IMR-90 (cell line): ENCODE measurements at regions not wholly inside any gene's neighbourhood (a gene's known extent, or its start where the extent isn't known, plus 50 kb on each side); places are given as distances from the start of the nearest gene placed in this dataset.
A peak's percentile ranks its signal among the peaks of the same experiment; 100 is the strongest.

Experiments used
- ATAC-seq: fragments of 200-7000 bp; cut with Tn5 transposase; 2 replicates; pipeline ENCODE4 v1.9.1; 2020; ENCODE audit warnings: low read depth, mild to moderate bottlenecking, moderate library complexity
- BruUV-seq: library from RNA; stranded (reverse); fragments of 400-500 nt; replicated peaks from 2 replicates; lab custom pipeline; 2021; lab: Mats Ljungman, UMichigan
- CTCF ChIA-PET: fragments of 300-600 bp; formaldehyde crosslinking; extraction: SDS; loops from one replicate; lab custom pipeline; 2021; ENCODE audit warnings: antibody characterized with exemption; lab: Yijun Ruan, JAX
- POLR2A ChIA-PET: fragments of 300-600 bp; sonication (Branson Sonifier 250); formaldehyde crosslinking; loops from one replicate; lab custom pipeline; 2022; ENCODE audit warnings: antibody characterized with exemption; ENCODE audit not compliant: unreplicated experiment; lab: Charles Lee
- DNase-seq: peaks from one replicate; pipeline ENCODE4 v3.0.0; 2013
- H2AFZ ChIP-seq: replicated peaks from 2 replicates; pipeline ENCODE3; 2013; ENCODE audit warnings: low read length, mild to moderate bottlenecking; ENCODE audit not compliant: poor library complexity
- H2AK5ac ChIP-seq: 2 replicates; pipeline ENCODE4 v1.6.1; 2013; ENCODE audit warnings: low read depth, low read length, inconsistent platforms
- H2AK9ac ChIP-seq: replicated peaks from 2 replicates; pipeline ENCODE3; 2013; ENCODE audit warnings: mild to moderate bottlenecking, low read depth, low read length, moderate library complexity; ENCODE audit not compliant: poor library complexity
- H2BK120ac ChIP-seq: 2 replicates; pipeline ENCODE4 v1.6.1; 2013; ENCODE audit warnings: low read depth, low read length, inconsistent platforms
- H2BK15ac ChIP-seq: 3 replicates; pipeline ENCODE4 v1.6.1; 2013; ENCODE audit warnings: low read depth, low read length, inconsistent platforms
- H2BK20ac ChIP-seq: 2 replicates; pipeline ENCODE4 v1.6.1; 2013; ENCODE audit warnings: low read depth, mild to moderate bottlenecking, inconsistent platforms, low read length, moderate library complexity
- H2BK5ac ChIP-seq: 2 replicates; pipeline ENCODE4 v1.6.1; 2013; ENCODE audit warnings: mild to moderate bottlenecking, low read depth, low read length, inconsistent platforms; ENCODE audit not compliant: poor library complexity, severe bottlenecking
- H3K14ac ChIP-seq: replicated peaks from 2 replicates; pipeline ENCODE4 v1.6.1; 2013; ENCODE audit warnings: low read depth, low read length, inconsistent platforms
- H3K18ac ChIP-seq: 2 replicates; pipeline ENCODE4 v1.6.1; 2013; ENCODE audit warnings: low read depth, low read length, control low read depth
- H3K23ac ChIP-seq: 2 replicates; pipeline ENCODE4 v1.6.1; 2013; ENCODE audit warnings: low read depth, low read length, inconsistent platforms
- H3K27ac ChIP-seq: 2 replicates; pipeline ENCODE4 v1.5.1; 2013; ENCODE audit warnings: mild to moderate bottlenecking, control low read depth, low read length; ENCODE audit not compliant: insufficient read depth
- H3K27me3 ChIP-seq: 2 replicates; pipeline ENCODE4 v1.6.1; 2013; ENCODE audit warnings: low read length; ENCODE audit not compliant: control insufficient read depth, insufficient read depth
- H3K36me3 ChIP-seq: 2 replicates; pipeline ENCODE4 v1.6.1; 2013; ENCODE audit warnings: low read length, mixed read lengths; ENCODE audit not compliant: control insufficient read depth, insufficient read depth
- H3K4ac ChIP-seq: 2 replicates; pipeline ENCODE4 v1.6.1; 2013; ENCODE audit warnings: low read depth, low read length, inconsistent platforms
- H3K4me1 ChIP-seq: 2 replicates; pipeline ENCODE4 v1.6.1; 2013; ENCODE audit warnings: low read length, mixed read lengths; ENCODE audit not compliant: control insufficient read depth, insufficient read depth
- H3K4me2 ChIP-seq: 2 replicates; pipeline ENCODE4 v1.6.1; 2013; ENCODE audit warnings: low read depth, mild to moderate bottlenecking, control low read depth, low read length, moderate library complexity
- H3K4me3 ChIP-seq: 2 replicates; pipeline ENCODE4 v1.5.1; 2013; ENCODE audit warnings: low read depth, mild to moderate bottlenecking, control low read depth, low read length, moderate library complexity; ENCODE audit not compliant: insufficient read depth
- H3K56ac ChIP-seq: 2 replicates; pipeline ENCODE4 v1.6.1; 2013; ENCODE audit warnings: low read length, inconsistent platforms; ENCODE audit not compliant: insufficient read depth; ENCODE audit errors: extremely low read depth
- H3K79me1 ChIP-seq, 2 experiments: 2 replicates each; pipeline ENCODE4 v1.6.1; 2013; ENCODE audit warnings: low read length in 2 of 2, inconsistent platforms in 1 of 2, low read depth in 1 of 2
- H3K9ac ChIP-seq: 2 replicates; pipeline ENCODE4 v1.6.1; 2013; ENCODE audit warnings: low read depth, low read length, control low read depth
- H3K9me1 ChIP-seq: 2 replicates; pipeline ENCODE4 v1.6.1; 2013; ENCODE audit warnings: low read length, inconsistent platforms; ENCODE audit not compliant: insufficient read depth
- H3K9me3 ChIP-seq: 2 replicates; pipeline ENCODE4 v1.6.1; 2013; ENCODE audit warnings: low read length; ENCODE audit not compliant: control insufficient read depth, insufficient read depth
- H4K20me1 ChIP-seq: 2 replicates; pipeline ENCODE4 v1.6.1; 2013; ENCODE audit warnings: low read length, inconsistent platforms; ENCODE audit not compliant: insufficient read depth
- H4K5ac ChIP-seq: 2 replicates; pipeline ENCODE4 v1.6.1; 2013; ENCODE audit warnings: mild to moderate bottlenecking, low read depth, low read length, control low read depth
- H4K8ac ChIP-seq, 2 experiments: 2 replicates each; pipeline ENCODE4 v1.6.1; 2013; ENCODE audit warnings: low read depth in 2 of 2, low read length in 2 of 2, control low read depth in 1 of 2, inconsistent platforms in 1 of 2
- H4K91ac ChIP-seq: 2 replicates; pipeline ENCODE4 v1.6.1; 2013; ENCODE audit warnings: low read depth, low read length, inconsistent platforms; ENCODE audit not compliant: insufficient read depth
- POLR2A ChIP-seq: IDR thresholded peaks from 2 replicates; pipeline ENCODE4 v1.6.1; 2012; ENCODE audit warnings: mild to moderate bottlenecking, low read depth, low read length
- RAD21 ChIP-seq: IDR thresholded peaks from 2 replicates; pipeline ENCODE4 v1.6.1; 2012; ENCODE audit warnings: low read length, improper control_type of control experiment
- RCOR1 ChIP-seq: IDR thresholded peaks from 2 replicates; pipeline ENCODE4 v1.6.1; 2012; ENCODE audit warnings: mild to moderate bottlenecking, low read length, improper control_type of control experiment; ENCODE audit not compliant: insufficient replicate concordance
- WGBS, 2 experiments: methylation state at CpG; one replicate each; pipeline versions ENCODE4 v1.1.5 to v1.1.7; 2013; ENCODE audit warnings: missing lambda C conversion rate in 2 of 2; ENCODE audit not compliant: insufficient read length in 1 of 2; ENCODE audit errors: extremely low coverage in 2 of 2; 5-methylcytosine and 5-hydroxymethylcytosine counted together
- dilution Hi-C: fragments of 300-500 bp; cut with HindIII; formaldehyde crosslinking; loops from one replicate; pipeline ENCODE4 v1.14.3; 2018; ENCODE audit warnings: low sequenced_read_pairs; ENCODE audit not compliant: unreplicated experiment
- in situ Hi-C: fragments of 300-500 bp; cut with MboI; formaldehyde crosslinking; loops from 3 replicates; pipeline ENCODE4 v1.14.3; 2019; ENCODE audit warnings: low sequenced_read_pairs, inconsistent platforms, mixed read lengths
- intact Hi-C: fragments of 100-400 bp; cut with micrococcal nuclease; formaldehyde crosslinking; loops from 2 replicates; pipeline ENCODE4 v1.10.0; 2022
- TF ChIP-seq, protein P1 (sequence below): fragments of 150-350 bp; IDR thresholded peaks from 2 replicates; pipeline ENCODE4 v1.6.1; 2017; ENCODE audit warnings: mild to moderate bottlenecking, antibody characterized with exemption, low read length, low read depth

DNA sequence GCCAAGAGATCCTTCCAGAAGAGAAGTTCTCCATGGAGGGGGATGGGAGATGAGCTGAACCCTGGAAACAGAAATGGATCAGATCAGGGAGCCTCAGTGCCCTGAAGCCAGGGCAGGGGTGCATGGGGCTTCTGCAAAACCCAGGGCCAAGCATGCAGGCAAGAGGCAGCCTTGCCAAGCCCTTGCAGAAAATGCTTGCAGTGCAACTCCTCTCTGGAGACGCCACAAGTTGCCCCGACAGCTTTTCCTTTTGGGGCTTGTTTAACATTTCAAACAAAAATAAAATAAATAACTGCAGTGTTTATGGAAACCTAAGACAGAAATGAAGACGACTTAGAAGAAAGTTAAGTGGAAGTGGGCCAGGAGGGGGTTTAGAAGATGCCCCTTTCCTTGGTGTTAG, 177.5 kb upstream of the TNP1 start:
- H3K9ac ChIP-seq, result no peak overlapping the region
- no peaks in the 10 kb centered on the region for H4K20me1 ChIP-seq
- H3K36me3 ChIP-seq, result no peaks in the 10 kb centered on the region
- no peaks in the 10 kb centered on the region for H3K79me1 ChIP-seq
- peak overlapping the region; percentile 39; the same call in 1 of the 2 replicates for H3K14ac ChIP-seq
- H2AK9ac ChIP-seq, result no peak overlapping the region
- ATAC-seq, result peak; percentile 56
- no peak overlapping the region for H3K18ac ChIP-seq
- peak overlapping the region; percentile 50; the same call in 1 of the 2 replicates for H2BK20ac ChIP-seq
- H2BK5ac ChIP-seq, result no peak overlapping the region
- H3K27me3 ChIP-seq, result no peaks in the 10 kb centered on the region; the same call in none of the 2 replicates
- no CpG with 5 or more reads among the region's 3 CpGs for WGBS, 2 experiments
- H2BK120ac ChIP-seq, result 0 out of 2 replicates have a peak overlapping the region, but pooled peaks have one; percentile 15
- no peak overlapping the region; the same call in 1 of the 2 replicates for H4K5ac ChIP-seq
- no peak overlapping the region for H3K4me3 ChIP-seq
- intact Hi-C loops (no loop called here), in situ Hi-C loops (no loop called here), dilution Hi-C loops (no loop called here)
- no peak overlapping the region for H2AFZ ChIP-seq
- H3K9me1 ChIP-seq, result peaks cover 2% of the 10 kb centered on the region; the same call in 1 of the 2 replicates
- H3K23ac ChIP-seq, result no peak overlapping the region; the same call in 1 of the 2 replicates
- peaks cover 11% of the 10 kb centered on the region; the same call in 1 of the 2 replicates for H3K4me1 ChIP-seq
- DNase-seq, result no peak
- H3K27ac ChIP-seq, result peak overlapping the region; percentile 91; the same call in 1 of the 2 replicates
- BruUV-seq, result no TSS peak
- H3K4ac ChIP-seq, result 0 out of 2 replicates have a peak overlapping the region, but pooled peaks have one; percentile 36
- no peak overlapping the region for H2AK5ac ChIP-seq
- no peak overlapping the region for H2BK15ac ChIP-seq
- peak overlapping the region; percentile 31 to 44; a peak in 3 of 4 replicates for H4K8ac ChIP-seq
- ChIA-PET POLR2A (interaction anchor here (0.6 kb wide), 1 partner anchor 25 kb away, joined by 3 read pairs; no protein-coding TSS in a partner anchor), CTCF (no interaction called here)
- peak overlapping the region; percentile 45; the same call in 1 of the 2 replicates for H3K4me2 ChIP-seq
- TF ChIP-seq RCOR1, result no peak
- no peak for TF ChIP-seq RAD21
- TF ChIP-seq, protein P1, sequence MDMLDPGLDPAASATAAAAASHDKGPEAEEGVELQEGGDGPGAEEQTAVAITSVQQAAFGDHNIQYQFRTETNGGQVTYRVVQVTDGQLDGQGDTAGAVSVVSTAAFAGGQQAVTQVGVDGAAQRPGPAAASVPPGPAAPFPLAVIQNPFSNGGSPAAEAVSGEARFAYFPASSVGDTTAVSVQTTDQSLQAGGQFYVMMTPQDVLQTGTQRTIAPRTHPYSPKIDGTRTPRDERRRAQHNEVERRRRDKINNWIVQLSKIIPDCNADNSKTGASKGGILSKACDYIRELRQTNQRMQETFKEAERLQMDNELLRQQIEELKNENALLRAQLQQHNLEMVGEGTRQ, result no peak
- no peak for TF ChIP-seq POLR2A
- no peak overlapping the region for H3K56ac ChIP-seq
- peak overlapping the region; percentile 38 for H4K91ac ChIP-seq
- H3K9me3 ChIP-seq, result no peaks in the 10 kb centered on the region
